CD4-positive, alpha-beta T cell treated with Interleukin-2 at 100 ng/mL for 4 hours (primary cell): ENCODE measurements at regions not wholly inside any gene's neighbourhood (a gene's known extent, or its start where the extent isn't known, plus 50 kb on each side); places are given as distances from the start of the nearest gene placed in this dataset.
A peak's percentile ranks its signal among the peaks of the same experiment; 100 is the strongest.
"Not testable (repeated sequence)": the region's sequence is repeated elsewhere in the genome, so short reads cannot be mapped to it uniquely, and the experiment has no call there.

Experiments
- DNase-seq: peaks from one replicate; pipeline ENCODE4 v3.0.0-alpha.2; 2020; ENCODE audit warnings: low spot score

DNA sequence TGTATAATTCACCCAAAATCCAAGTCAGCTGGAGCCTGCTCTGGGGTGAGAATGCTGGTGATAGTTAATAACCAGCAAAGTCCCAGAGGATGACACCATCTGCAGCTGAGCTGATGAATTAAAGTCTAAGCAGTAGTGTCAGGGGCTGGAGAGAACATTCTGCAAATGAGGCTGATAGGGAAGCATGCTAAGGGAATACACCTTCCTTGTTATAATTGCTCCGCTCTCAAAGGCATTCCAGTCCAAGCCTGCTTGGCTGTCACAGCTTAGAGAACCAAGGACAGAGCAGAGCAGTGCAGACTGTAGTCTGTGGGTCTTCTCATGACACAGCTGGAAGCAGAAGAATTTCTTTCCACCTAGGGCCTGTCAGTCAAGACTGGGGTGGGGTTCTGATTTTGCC is 283.1 kb downstream of the SIPA1L2 start:
- DNase-seq: no peak

DNA sequence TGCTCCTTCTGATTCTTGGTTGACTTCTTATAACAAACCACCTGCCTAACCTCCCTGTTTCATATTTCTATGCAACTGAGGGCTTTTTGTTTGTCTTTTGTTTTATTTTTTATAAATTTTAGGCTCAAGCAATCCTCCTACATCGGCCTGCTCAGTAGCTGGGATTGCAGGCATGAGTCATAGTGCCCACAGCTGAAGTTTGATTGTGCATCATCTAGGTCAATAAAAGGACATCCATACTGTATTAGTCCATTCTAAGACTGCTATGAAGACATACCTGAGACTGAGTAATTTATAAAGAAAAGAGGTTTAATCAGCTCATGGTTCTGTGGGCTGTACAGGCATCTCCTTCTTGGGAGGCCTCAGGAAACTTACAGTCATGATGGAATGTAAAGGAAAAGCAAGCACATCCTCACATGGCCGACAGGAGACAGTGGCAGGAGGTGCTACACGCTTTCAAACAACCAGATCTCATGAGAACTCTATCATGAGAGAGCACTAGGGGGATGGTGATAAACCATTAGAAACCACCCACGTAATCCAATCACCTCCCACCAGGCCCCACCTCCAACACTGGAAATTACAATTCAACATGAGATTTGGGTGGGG is 285.0 kb downstream of the SIPA1L2 start:
- no peak for DNase-seq

DNA sequence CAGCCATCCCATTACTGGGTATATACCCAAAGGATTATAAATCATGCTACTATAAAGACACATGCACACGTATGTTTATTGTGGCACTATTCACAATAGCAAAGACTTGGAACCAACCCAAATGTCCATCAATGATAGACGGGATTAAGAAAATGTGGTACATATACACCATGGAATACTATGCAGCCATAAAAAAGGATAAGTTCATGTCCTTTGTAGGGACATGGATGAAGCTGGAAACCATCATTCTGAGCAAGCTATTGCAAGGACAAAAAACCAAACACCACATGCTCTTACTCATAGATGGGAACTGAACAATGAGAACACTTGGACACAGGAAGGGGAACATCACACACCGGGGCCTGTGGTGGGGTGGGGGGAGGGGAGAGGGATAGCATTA is 285.7 kb downstream of the SIPA1L2 start:
- DNase-seq: not testable (repeated sequence)

DNA sequence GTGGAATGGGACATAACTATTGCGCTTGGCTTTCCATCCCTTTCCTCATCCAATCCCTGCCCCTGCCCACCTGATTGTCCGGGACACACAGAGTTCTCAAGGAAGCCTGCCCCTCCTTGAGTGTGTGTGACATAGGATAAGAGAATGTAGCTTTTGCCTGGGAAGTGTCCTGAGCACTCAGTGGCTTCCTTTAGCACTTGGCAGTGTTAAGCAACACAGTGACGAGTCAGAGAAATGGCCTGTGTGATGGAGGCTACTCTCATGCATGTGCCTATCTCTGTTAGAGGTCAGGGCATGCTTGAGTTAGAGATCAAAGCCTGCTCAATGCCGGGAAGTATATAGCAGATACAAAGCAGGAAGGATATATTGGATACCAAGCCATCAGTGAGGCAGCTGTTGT is 289.5 kb downstream of the SIPA1L2 start:
- no peak for DNase-seq

DNA sequence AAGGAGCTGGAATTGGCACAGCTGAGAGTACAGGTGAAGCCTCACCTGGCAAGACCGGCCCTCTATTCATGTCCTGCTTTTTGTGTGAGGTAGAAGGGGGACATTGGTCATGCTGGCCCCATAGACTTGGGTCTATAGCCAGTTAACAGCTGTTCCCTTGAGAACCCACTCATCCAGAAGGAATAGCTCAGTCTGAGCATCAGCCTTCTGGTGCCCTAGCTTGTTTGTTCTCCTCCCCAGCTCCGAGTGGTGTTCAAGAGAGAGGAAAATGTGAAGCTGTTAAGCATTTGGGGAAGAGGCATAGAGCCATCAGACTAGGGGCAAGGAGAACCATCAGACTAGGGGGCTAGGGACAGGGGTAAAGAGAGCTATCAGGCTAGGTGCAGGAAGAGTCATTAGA is 290.9 kb downstream of the SIPA1L2 start:
- no peak for DNase-seq

DNA sequence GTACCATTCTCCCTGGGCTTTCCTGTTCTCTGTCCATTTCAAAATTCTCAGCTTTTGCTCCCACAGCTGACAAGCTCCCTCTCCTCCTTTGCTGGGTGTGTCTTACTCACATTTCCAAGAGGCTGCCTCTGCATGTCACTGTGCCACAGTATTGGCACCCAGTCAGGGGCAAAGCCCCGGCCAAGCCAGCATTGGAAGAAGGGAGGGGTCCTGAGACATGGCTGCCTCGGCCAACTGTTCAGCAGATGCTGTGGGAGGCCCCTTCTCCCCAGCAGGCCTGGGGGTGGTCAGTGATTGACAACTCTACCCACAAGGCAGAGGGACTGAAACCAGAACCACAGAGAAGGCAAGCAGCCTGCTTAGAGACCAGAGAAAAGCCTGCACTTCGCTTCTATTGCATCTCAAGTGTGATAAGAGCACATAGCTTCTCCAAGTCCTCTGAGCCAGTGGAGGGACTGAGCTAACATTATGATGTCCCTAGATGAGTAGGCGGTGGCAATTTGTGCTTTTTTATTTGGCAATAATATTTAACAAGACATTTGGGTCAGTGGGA is 294.1 kb downstream of the SIPA1L2 start:
- no peak for DNase-seq

DNA sequence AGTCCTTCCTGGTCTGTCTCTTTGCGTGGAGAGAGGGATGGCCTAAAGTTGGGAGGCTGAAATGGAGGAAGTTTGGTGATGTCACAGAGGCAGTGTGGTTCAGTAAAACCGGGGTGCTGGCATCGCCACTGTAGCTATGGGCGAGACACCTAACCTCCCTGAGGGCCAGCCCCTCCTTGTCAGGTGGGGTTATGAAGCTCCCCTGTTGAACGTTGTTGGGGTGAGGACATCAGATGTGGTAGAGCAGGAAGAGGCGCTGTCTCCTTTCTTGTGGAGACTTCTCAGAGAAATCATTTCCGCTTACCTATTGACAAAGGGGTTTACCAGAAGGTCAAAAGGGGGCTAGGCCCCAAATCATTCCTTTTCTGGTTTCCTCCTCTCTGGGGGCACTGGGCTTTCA is 294.7 kb downstream of the SIPA1L2 start:
- DNase-seq: peak; percentile 4

DNA sequence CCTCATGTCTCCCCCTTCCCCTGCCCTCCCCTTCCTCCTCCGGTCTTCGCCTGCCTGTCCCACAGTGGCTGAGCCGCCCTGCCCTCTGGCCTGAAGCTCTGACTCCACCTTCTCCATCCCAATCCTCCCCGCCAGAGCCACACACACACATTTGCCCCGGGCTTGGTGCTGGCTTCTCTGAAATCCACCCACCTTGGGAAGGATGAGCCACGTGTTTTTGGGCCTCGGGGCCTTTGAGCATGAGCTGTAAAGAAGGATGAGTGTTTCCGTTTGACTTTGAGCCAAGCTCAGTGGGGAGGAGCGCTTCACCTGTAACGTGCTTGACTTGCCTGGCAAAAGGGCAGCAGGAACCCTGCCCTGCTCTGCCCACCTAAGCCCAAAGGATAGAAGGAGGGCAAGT is 295.1 kb downstream of the SIPA1L2 start:
- no peak for DNase-seq

DNA sequence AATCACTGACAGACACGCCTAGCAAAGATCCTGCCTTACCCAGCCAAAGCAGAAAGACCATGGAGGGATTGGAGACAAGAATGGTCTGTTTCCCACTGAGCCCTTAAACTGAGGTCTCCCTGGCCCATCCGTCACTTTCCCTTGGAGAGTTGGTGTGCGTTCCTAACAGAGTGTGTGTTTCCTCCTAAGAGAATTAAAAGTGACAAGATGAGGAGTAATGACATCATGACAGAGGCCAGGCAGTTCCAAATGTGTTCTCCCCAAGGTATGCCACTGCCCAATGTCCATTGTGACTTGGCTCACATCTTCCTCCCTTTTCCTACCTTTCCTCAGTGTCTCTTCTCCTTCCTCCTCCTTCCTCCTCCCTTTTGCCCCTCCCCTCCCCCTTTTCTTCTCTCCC is 295.7 kb downstream of the SIPA1L2 start:
- DNase-seq: no peak

DNA sequence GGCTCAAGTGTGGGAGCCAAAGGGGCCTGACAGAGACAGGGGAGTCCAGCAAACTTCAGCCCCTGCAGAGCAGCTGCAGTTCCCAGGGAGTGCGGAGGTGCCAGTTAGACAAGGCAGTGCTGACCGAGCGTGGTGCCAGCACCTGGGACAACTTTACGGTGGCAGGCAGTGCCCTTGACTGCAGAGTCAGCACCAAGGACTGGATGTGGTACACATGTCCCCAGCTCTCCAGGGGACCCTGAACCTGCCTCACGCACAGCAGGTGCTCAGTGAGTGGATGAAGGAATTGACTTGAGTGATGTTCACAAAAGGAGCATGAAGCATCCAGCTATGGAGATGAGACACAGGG is 296.5 kb downstream of the SIPA1L2 start:
- DNase-seq: no peak

DNA sequence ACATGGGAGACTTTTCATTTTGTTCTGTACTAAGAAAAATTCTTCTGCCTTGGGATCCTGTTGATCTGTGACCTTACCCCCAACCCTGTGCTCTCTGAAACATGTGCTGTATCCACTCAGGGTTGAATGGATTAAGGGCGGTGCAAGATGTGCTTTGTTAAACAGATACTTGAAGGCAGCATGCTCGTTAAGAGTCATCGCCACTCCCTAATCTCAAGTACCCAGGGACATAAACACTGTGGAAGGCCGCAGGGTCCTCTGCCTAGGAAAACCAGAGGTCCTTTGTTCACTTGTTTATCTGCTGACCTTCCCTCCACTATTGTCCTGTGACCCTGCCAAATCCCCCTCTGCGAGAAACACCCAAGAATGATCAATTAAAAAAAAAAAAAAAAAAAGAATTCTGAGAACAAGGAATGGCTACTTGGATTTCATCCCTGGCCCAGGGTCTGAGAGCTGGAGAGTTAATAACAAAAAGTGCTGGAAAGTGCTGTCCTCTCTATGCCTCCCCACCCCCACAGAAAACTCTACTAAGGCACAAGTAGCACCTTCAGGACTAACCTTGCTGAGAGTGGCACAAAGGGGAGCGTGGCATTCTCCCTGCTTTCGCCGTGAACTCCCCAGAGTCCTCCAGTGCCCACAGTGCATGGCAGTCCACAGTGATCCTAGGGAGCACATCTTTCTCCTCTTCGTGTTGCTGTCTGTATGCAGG is 297.1 kb downstream of the SIPA1L2 start:
- DNase-seq: not testable (repeated sequence)

DNA sequence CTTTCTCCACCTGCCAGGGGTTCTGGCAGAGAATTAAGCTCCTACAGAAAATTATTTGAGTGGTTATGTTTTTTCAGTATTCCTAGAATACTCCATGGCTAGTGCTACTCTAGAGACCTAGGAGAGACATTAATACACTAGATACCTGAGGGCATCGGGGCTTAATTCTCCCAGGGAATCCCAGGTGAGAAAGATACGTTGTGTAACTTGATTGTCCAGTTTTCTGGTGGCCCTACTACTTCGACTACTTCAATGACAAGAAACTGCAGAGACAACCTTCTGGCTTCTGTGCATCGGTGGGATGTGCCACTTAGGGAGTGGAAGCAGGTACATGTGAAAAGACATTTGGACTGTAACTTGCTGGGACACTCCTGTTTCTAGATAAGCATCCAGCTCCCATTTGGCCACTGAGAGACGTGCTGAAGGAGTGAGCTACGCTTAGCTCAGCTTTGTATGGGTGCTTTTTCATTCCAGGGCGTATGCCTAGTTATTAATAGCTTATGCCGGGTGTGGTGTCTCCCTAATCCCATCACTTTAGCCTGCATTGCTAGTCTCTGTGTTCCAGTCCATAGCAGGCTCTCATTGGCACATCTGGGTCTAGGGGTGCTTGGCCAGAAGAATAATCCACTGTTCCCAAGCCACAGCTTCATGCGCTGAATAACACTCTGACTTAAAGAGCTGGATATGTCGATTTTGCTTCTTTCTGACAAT is 300.7 kb downstream of the SIPA1L2 start:
- DNase-seq: no peak

DNA sequence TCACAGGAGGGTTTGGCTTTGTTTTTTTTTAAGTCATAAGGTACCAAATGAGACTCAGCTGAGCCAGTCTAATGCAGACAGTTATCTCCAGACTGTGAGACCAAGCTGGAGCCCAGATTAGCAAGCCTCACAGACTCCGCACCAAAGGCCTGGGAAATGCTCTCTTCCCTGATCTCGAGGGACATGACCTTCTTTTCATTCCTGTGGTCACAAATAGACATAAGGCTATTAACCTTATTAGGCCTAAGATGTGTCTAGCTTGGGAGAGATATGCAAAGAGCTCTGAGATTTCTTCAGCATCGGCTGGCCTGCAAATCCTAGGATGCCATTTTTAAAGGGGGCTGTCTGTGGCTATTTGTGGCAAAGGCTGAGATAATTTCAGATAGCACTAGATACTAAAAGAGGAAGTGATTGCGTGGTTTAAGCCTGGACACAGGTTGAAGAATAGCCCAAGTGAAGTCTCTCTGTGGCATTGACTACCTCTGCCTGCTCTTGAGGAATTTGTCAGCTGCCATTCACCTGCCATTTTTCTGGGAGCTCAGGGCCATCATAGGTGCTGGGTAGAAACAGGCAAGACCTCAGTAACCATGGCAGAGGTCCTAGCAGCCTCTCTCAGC is 301.3 kb downstream of the SIPA1L2 start:
- no peak for DNase-seq

DNA sequence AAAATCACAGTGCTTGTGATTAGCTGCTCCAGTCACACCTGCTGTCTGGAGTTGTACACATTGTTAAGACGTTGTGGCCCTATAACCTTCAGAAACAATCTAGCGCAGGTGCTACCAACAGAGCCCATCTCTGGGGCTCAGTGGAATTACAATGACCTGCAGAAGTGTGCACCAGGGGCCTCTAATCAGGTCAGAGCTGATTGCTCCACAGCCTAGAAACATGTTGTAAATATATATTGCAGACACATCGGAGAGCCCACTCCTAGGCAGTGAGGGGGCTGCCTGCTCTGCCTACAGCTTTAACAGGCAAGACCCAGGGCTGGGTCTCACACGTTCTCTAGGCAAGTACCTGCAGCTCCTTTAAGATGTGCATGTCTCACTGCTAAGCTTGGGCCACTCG is 302.0 kb downstream of the SIPA1L2 start:
- DNase-seq: no peak

DNA sequence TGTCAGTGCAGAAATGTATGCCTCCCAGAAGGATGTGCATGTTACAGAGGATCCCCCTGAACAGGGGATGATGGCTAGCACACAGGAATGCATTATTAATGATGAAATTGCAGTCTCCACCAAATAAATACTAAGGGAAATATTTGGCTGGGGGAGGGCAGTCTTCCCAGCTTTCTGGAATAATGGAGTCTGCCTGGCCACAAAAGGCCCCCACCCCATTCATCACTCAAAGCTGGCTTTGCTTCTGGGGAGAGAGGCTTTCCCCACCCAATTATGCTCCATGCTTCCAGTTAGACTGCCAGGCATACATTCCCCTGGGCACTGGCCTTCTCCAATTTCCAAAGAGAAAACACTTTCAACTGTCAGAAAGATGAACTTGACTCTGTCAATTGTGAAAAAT is 302.7 kb downstream of the SIPA1L2 start:
- DNase-seq: no peak

DNA sequence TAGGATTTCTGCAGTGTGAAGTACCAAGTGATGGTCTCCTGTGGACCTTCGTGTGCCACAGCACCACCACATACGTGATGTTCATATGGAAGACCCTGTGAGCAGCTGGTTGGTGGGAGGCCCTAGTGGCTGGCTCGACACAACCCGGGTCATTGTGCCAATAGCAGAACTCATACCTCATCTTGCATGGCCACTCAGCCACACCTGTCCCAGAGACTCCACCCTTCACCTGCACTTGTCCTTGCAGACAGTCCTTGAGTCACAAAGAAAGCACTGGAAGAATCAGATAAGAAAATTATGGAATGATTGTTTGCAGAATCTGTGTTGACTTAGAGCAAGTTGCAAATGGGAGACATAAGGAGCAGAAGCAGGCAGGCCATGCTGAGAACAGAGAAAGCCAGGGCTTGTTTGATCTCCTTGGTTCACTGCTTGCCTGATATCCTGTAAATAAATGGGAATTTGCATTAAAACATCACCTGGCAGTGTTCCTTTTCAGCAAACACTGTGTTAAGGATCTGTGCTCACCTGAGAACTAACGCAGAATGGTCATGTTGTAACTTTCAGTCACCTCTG is 307.7 kb downstream of the SIPA1L2 start:
- no peak for DNase-seq

DNA sequence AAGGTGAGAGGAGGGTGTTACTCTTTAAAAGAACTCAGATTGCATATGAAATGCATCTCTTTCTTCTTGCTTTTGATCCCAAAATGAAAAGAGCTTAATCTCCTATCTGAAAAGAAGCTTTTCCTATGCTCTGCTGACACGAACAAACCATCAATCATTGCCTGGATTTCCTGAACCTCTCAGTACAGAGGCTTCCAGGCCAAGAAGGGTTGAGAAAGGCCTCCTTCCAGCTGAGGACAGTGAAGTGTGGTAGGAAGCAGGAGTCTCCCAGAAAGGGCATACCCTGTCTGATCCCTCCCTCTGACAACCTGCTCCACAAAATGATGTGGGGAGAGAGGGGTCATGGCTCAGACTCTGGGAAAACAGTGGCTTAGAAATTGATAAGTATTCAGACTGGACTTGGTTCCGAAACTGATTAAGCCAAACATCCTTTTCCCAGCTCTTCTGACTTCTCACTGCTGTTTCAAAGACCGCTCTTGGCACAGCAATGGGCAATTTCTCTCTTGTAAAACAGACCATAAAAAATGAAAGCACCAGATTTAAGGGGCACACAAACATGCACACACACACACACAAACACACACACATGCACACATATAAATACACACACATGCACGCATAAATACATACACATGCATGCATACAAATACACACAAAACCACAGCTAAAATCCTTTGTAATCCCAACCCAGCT is 310.3 kb downstream of the SIPA1L2 start:
- no peak for DNase-seq

DNA sequence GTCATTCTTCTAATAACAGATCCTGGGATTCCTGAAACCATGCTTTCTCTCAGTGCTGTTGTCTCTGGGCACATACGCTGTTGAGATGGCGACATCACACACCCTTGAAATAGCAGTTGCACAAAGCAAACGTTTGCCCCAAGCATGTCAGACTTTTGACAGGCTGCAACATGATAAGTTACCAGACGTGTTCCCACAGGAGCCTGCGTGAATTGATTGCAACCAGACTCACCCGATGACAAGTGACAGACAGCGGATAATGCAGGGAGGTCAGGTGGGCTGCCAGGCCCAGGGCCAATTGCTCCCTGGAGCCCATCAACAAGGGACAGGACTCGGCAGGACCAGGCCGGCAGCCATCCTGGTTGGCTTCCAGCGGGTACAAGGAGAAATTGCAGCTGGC is 310.9 kb downstream of the SIPA1L2 start:
- no peak for DNase-seq

DNA sequence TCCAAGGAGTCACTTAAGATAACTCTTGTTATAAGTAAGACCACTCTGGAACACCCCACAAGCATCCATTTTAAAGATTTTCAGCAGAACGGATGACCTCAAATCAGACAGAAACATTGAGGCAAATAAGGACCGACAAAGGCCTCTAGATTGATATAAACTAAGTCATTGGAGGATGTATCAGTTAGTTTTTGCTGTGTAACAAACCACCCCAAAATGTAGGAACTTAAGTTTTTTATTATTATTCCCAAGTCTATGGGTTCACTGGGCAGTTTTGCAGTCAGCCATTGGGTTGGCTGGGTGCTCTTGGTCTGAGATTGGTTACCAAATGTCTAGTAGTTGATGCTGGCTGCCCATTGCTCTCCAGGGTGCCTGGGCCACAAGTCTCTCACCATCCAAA is 311.8 kb downstream of the SIPA1L2 start:
- no peak for DNase-seq

DNA sequence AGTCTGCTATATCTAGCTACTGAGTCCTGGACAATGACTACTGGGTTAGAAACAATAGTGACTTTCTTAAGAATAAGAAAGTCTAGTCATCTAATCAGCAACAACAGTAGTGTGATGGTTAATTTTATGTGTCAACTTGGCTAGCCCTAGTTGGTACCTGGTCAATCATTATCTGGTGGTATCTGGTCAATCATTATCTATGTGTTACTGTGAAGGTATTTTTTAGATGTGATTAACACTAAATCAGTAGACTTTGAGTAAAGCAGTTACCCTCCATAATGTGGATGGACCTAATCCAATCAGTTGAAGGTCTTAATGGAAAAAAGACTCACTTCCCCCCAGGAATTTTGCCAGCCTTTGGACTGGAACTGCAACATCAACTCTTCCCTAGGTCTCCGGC is 312.6 kb downstream of the SIPA1L2 start:
- no peak for DNase-seq

DNA sequence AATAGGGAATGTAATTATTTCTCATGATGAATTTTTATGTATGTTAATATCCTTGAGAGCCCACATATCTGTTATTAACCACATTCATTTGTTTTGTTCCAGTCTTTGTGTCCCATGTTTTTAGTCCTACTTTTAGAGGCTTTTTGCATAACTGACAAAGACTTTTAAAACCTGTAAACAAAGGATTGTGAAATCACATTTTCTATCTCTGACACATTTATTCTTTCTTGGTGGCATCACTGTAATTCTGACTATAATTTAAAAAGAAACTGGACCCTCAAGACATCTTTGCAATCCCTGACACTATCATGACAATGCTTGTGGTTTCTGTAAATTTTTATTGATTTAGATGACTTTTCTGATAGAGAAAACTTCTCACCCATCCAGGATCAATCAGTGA is 313.1 kb downstream of the SIPA1L2 start:
- DNase-seq: no peak

DNA sequence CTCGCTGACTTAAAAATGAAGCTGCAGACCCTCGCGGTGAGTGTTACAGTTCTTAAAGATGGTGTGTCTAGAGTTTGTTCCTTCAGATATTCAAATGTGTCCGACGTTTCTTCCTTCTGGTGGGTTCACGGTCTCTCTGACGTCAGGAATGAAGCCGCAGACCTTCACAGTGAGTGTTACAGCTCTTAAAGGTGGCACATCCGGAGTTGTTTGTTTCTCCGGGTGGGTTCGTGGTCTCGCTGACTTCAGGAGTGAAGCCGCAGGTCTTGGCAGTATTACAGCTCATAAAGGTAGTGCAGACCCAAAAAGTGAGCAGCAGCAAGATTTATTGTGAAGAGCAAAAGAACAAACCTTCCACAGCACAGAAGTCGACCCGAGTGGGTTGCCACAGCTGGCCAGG is 316.1 kb downstream of the SIPA1L2 start:
- DNase-seq: not testable (repeated sequence)
